PFSK-1 (cell line): ENCODE measurements at regions not wholly inside any gene's neighbourhood (a gene's known extent, or its start where the extent isn't known, plus 50 kb on each side); places are given as distances from the start of the nearest gene placed in this dataset.

ENCODE experiments used
- FOXP2 ChIP-seq: optimal IDR thresholded peaks from 2 replicates; pipeline ENCODE3; 2011; ENCODE audit warnings: borderline replicate concordance, control low read depth, inconsistent platforms; ENCODE audit not compliant: insufficient read depth; ENCODE audit errors: extremely low read length, extremely low read depth
- POLR2AphosphoS5 ChIP-seq: IDR thresholded peaks from 2 replicates; pipeline ENCODE4 v1.6.1; 2012; ENCODE audit warnings: low read depth, mild to moderate bottlenecking, control low read depth, low read length, moderate library complexity
- SIN3A ChIP-seq: IDR thresholded peaks from 2 replicates; pipeline ENCODE4 v1.6.1; 2012; ENCODE audit warnings: mild to moderate bottlenecking, low read length, moderate library complexity, borderline replicate concordance; ENCODE audit not compliant: insufficient read depth
- TAF1 ChIP-seq: IDR thresholded peaks from 2 replicates; pipeline ENCODE4 v1.6.1; 2012; ENCODE audit warnings: low read length, control low read depth, borderline replicate concordance; ENCODE audit not compliant: insufficient read depth
- TF ChIP-seq, protein P1 (sequence below), 2 experiments: IDR thresholded peaks; 2 replicates each; pipeline versions ENCODE4 v1.6.1 to v1.8.0; 2011 to 2012; ENCODE audit warnings: low read depth in 2 of 2, low read length in 2 of 2, control low read depth in 1 of 2, inconsistent platforms in 1 of 2, mild to moderate bottlenecking in 1 of 2, moderate library complexity in 1 of 2; ENCODE audit not compliant: insufficient read depth in 1 of 2

DNA sequence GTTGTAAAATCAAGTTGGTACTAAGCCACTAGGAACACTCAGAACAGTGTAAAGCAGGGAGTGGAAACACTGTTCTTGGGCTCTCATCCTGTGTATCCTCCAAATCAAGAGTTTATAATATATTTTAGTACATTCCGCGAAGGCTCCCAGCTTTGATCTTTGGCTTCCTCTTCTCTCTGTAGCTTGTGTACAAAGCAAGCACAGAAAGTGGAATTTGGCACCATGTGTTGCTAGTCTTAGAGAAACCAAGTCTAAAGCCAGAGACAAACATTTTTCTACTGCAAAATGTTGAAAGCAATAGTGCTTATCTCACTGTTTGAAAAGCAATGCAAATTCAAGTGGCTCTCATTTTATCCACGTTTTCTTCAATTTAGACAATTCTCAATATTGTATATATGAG is 1893.3 kb upstream of the WWC1 start:
- TF ChIP-seq FOXP2, result no peak
- TF ChIP-seq, protein P1, sequence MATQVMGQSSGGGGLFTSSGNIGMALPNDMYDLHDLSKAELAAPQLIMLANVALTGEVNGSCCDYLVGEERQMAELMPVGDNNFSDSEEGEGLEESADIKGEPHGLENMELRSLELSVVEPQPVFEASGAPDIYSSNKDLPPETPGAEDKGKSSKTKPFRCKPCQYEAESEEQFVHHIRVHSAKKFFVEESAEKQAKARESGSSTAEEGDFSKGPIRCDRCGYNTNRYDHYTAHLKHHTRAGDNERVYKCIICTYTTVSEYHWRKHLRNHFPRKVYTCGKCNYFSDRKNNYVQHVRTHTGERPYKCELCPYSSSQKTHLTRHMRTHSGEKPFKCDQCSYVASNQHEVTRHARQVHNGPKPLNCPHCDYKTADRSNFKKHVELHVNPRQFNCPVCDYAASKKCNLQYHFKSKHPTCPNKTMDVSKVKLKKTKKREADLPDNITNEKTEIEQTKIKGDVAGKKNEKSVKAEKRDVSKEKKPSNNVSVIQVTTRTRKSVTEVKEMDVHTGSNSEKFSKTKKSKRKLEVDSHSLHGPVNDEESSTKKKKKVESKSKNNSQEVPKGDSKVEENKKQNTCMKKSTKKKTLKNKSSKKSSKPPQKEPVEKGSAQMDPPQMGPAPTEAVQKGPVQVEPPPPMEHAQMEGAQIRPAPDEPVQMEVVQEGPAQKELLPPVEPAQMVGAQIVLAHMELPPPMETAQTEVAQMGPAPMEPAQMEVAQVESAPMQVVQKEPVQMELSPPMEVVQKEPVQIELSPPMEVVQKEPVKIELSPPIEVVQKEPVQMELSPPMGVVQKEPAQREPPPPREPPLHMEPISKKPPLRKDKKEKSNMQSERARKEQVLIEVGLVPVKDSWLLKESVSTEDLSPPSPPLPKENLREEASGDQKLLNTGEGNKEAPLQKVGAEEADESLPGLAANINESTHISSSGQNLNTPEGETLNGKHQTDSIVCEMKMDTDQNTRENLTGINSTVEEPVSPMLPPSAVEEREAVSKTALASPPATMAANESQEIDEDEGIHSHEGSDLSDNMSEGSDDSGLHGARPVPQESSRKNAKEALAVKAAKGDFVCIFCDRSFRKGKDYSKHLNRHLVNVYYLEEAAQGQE (IDR thresholded peaks at IDR 0.05; ENCODE audit: insufficient read depth in 1 of 2, low read depth in 2 of 2, low read length in 2 of 2), result no peak
- no peak for TF ChIP-seq SIN3A
- no peak for TF ChIP-seq POLR2AphosphoS5
- TF ChIP-seq TAF1, result no peak

DNA sequence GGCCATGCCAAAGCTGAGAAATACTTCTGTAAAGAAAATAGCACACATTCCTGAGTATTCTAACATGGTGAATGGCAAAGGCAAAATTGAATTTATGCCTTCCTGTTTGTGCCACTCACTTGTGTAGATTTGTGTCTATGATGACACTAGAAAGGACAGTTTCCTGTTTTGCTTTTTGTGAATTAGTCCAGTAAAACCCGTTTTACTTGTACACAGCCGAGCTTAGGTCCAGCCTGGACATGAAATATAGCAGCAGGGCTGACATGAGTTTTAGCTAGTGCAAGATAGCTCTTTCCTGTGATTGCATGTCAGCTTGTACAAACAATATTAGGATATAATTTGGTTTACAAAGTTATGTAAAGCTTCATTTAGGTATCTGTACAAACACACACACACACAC is 1891.7 kb upstream of the WWC1 start:
- TF ChIP-seq SIN3A (no peak; the same call in 1 of the 2 replicates), TAF1 (no peak), POLR2AphosphoS5 (no peak), FOXP2 (no peak)
- TF ChIP-seq, protein P1 (IDR thresholded peaks at IDR 0.05; ENCODE audit: insufficient read depth in 1 of 2, low read depth in 2 of 2, low read length in 2 of 2), result no peak

DNA sequence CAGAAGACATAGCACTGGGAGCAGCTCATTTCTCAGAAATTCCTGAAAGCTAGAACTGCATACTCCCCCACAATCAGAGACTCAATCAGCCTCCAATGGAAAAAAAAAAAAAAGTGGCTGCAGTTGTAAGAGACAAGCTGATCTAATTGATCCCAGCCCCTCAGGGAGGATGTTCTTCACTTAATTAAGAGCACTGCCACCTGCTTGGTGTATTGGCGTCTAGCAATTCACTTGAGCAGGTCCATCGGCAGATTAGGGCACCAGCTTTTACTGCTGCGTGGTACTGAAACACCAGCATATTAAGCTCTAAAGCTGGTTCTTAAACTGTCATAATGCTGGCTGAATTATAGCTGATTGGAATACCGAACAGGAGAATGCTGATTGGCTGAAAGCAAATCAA is 1890.1 kb upstream of the WWC1 start:
- no peak for TF ChIP-seq FOXP2
- TF ChIP-seq TAF1, result no peak
- no peak for TF ChIP-seq POLR2AphosphoS5
- TF ChIP-seq SIN3A, result no peak; the same call in 1 of the 2 replicates
- TF ChIP-seq, protein P1 (IDR thresholded peaks at IDR 0.05; ENCODE audit: insufficient read depth in 1 of 2, low read depth in 2 of 2, low read length in 2 of 2), result peak in 1 of 2 experiments; percentile 43; a peak in 1 of 4 replicates

DNA sequence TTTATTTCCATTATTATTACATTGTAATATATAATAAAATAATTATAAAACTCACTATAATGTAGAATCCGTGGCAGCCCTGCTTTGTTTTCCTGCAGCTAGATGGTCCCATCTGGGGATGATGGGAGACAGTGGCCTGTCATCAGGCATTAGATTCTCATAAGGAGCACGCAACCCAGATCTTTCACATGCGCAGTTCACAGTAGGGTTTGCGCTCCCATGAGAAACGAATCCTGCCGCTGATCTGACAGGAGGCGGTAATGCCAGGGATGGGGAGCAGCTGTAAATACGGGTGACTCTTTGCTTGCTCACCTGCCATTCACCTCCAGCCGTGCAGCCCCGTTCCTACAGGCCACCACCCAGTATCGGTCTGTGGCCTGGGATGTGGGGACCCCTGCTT is 1879.3 kb upstream of the WWC1 start:
- TF ChIP-seq TAF1 (no peak), SIN3A (no peak)

DNA sequence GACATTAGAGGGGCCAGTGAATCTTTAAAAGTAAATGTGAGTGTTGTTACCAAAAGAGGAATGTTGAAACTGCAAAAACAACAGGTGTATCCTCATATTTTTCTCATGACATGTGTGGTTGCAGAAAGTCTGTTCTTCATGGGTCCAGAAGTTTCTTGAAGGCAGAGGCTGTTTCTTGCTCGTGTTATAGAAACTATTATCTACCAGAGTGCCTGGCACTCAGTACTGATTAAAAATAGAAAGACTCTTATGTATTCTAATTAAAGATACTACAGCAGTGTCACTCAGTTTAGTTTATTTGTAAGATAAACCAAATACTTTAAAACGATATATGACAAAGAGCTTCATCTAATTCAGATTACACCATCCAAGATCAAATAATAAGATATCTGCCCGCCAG is 1864.2 kb upstream of the WWC1 start:
- TF ChIP-seq, protein P1 (IDR thresholded peaks at IDR 0.05; ENCODE audit: insufficient read depth in 1 of 2, low read depth in 2 of 2, low read length in 2 of 2), result no peak
- TF ChIP-seq FOXP2, result no peak
- no peak for TF ChIP-seq POLR2AphosphoS5
- TF ChIP-seq TAF1, result no peak
- no peak for TF ChIP-seq SIN3A
